ENCODE measurements at regions not wholly inside any gene's neighbourhood (a gene's known extent, or its start where the extent isn't known, plus 50 kb on each side); places are given as distances from the start of the nearest gene placed in this dataset.

DNA sequence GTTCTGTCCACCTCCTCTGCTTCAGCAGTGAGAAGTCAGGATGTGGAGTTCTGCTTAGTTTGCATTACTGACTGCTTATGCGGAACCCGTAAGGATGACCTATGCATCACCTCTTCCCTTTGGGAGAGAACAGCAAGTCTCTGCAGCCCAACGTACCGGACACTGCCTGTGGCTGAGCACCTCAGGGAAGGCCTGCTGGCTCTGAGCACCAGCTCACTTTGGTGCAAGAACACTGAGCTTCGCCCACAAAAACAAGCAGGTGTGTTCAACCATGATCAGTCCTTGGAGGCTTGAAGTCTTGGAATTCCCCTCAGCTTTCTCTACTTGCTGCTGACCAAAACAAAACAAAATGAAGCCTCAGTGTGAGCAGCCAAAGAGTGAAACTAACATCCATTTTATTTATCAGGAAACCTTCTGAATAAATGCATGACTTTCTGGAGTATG, 52.7 kb upstream of the NCK2 start:
- Histone ChIP-seq H3K4me3 (ENCODE audit: low read length) (no peak overlapping the region), H3K4me1 (ENCODE audit: control insufficient read depth, insufficient read depth, low read length) (no peaks in the 10 kb centered on the region), H3K9me3 (ENCODE audit: control insufficient read depth, low read length) (no peaks in the 10 kb centered on the region), H3K9ac (ENCODE audit: low read length) (no peak overlapping the region), H3K36me3 (ENCODE audit: control insufficient read depth, insufficient read depth, low read length, severe bottlenecking) (no peaks in the 10 kb centered on the region), H3K27me3 (replicated peaks; ENCODE audit: control insufficient read depth, insufficient read depth, low read length) (peaks cover 7% of the 10 kb centered on the region)
- no peak for DNase-seq (ENCODE audit: low read depth)

DNA sequence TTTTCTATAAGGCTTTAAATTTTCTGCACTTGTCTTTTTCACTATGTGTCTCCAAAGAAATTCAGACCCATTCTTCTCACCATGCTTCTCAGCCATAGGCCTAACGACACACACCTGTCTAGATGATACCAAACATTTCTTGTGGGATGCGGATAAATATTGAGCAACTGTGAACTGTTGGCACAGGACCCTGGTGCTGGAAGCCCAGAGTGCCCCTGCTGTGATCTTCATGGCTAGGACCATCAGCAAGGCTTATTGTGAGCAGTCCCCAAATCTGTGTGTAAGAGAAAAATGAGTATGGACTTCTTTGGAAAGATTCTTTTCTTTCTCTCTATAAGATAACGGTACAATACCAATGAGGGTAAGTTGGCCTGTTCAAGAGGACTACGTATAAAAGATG, 54.1 kb upstream of the NCK2 start:
- no peaks in the 10 kb centered on the region for H3K36me3 ChIP-seq (ENCODE audit: control insufficient read depth, insufficient read depth, low read length, severe bottlenecking)
- H3K4me3 ChIP-seq (ENCODE audit: low read length): no peak overlapping the region
- H3K9me3 ChIP-seq (ENCODE audit: control insufficient read depth, low read length): no peaks in the 10 kb centered on the region
- no peaks in the 10 kb centered on the region for H3K27me3 ChIP-seq (replicated peaks; ENCODE audit: control insufficient read depth, insufficient read depth, low read length)
- no peak overlapping the region for H3K9ac ChIP-seq (ENCODE audit: low read length)
- H3K4me1 ChIP-seq (ENCODE audit: control insufficient read depth, insufficient read depth, low read length): no peaks in the 10 kb centered on the region
- no peak for DNase-seq (ENCODE audit: low read depth)

DNA sequence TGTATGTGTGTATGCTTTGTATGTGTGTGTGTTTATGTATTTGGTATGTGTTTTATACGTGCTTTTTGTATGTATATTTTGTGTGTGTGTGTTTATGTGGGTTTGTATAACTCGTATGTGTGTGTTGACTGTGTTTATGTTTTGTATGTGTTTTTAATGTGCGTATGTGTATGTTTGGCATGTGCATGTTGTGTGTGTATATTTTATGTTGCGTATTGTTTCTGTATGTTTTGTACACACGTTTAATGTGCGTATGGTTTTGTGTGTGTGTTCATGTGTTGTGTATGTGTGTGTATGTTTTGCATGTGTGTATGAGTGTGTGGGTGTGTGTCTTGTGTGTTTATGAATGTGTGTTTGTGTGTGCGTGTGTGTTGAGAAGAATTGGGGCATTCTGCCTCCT, 55.2 kb upstream of the NCK2 start:
- no peaks in the 10 kb centered on the region for H3K27me3 ChIP-seq (replicated peaks; ENCODE audit: control insufficient read depth, insufficient read depth, low read length)
- H3K4me3 ChIP-seq (ENCODE audit: low read length): no peak overlapping the region
- DNase-seq (ENCODE audit: low read depth): no peak
- no peaks in the 10 kb centered on the region for H3K36me3 ChIP-seq (ENCODE audit: control insufficient read depth, insufficient read depth, low read length, severe bottlenecking)
- H3K9ac ChIP-seq (ENCODE audit: low read length): no peak overlapping the region
- no peaks in the 10 kb centered on the region for H3K9me3 ChIP-seq (ENCODE audit: control insufficient read depth, low read length)
- no peaks in the 10 kb centered on the region for H3K4me1 ChIP-seq (ENCODE audit: control insufficient read depth, insufficient read depth, low read length)

DNA sequence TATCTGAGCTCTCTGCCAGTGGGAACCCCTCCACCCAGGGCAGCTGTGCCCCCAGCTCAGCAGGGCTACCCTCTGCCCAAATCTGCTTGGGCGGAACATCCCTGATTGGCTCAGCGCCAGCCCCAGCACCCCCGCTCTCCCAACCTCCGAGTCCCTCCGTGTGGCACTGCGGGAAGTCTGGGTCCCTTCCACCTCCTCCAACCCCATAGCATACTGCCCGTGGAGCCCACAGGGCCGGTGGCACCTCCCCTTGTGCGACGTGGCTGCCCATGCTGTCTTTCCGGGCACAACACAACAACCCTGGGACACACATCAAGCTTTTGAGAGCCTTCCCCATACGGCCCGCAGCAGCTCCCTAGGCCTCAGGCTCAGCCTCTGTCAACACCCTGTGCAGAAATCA, 55.8 kb upstream of the NCK2 start:
- no peaks in the 10 kb centered on the region for H3K9me3 ChIP-seq (ENCODE audit: control insufficient read depth, low read length)
- no peaks in the 10 kb centered on the region for H3K36me3 ChIP-seq (ENCODE audit: control insufficient read depth, insufficient read depth, low read length, severe bottlenecking)
- H3K27me3 ChIP-seq (replicated peaks; ENCODE audit: control insufficient read depth, insufficient read depth, low read length): no peaks in the 10 kb centered on the region
- DNase-seq (ENCODE audit: low read depth): no peak
- no peak overlapping the region for H3K4me3 ChIP-seq (ENCODE audit: low read length)
- no peaks in the 10 kb centered on the region for H3K4me1 ChIP-seq (ENCODE audit: control insufficient read depth, insufficient read depth, low read length)
- H3K9ac ChIP-seq (ENCODE audit: low read length): no peak overlapping the region

DNA sequence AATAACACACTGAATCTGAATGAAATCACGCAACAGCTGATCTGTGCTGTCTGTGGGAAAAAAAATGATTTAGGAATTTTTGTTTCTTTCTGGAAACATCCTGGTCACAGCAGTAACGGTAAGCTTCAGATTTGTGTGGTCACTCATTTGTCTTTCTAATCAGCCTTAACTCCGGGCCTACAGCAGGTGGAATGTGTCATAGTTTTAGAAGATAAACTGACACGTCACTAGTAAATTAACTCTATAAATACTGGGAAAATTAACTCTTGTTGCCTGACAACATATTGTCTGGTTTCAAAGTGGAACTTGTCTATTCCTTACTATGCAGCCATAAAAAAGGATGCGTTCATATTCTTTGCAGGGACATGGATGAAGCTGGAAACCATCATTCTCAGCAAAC, 58.1 kb upstream of the NCK2 start:
- no peaks in the 10 kb centered on the region for H3K9me3 ChIP-seq (ENCODE audit: control insufficient read depth, low read length)
- H3K9ac ChIP-seq (ENCODE audit: low read length): no peak overlapping the region
- no peaks in the 10 kb centered on the region for H3K36me3 ChIP-seq (ENCODE audit: control insufficient read depth, insufficient read depth, low read length, severe bottlenecking)
- DNase-seq (ENCODE audit: low read depth): no peak
- H3K4me1 ChIP-seq (ENCODE audit: control insufficient read depth, insufficient read depth, low read length): peaks cover 9% of the 10 kb centered on the region
- no peaks in the 10 kb centered on the region for H3K27me3 ChIP-seq (replicated peaks; ENCODE audit: control insufficient read depth, insufficient read depth, low read length)
- H3K4me3 ChIP-seq (ENCODE audit: low read length): no peak overlapping the region

DNA sequence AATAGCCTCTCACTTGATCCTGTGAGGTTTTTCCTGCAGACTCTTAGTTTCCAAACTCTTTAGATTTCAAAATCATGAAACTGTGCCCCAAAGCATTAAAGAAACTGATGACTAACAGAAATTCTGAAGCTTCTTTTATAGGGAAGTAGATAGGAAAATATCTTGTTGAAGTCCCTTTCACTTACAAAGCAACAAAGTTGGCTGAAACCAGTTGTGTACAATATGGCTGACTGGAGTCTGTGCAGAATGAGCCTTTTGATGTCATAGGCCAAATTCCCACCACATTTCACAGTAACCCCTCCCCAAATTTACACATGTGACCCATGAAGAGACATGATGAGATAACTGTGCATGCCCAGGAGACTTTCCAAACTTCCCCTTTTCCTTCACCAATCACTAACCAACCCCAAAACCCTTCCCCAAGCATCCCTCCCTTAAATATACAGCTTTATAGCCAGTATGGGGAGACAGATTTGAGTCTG, 61.7 kb upstream of the NCK2 start:
- no peaks in the 10 kb centered on the region for H3K9me3 ChIP-seq (ENCODE audit: control insufficient read depth, low read length)
- no peaks in the 10 kb centered on the region for H3K36me3 ChIP-seq (ENCODE audit: control insufficient read depth, insufficient read depth, low read length, severe bottlenecking)
- peak; percentile 28 for DNase-seq (ENCODE audit: low read depth)
- H3K27me3 ChIP-seq (replicated peaks; ENCODE audit: control insufficient read depth, insufficient read depth, low read length): peaks cover 20% of the 10 kb centered on the region
- no peak overlapping the region for H3K9ac ChIP-seq (ENCODE audit: low read length)
- H3K4me1 ChIP-seq (ENCODE audit: control insufficient read depth, insufficient read depth, low read length): peaks cover 9% of the 10 kb centered on the region
- no peak overlapping the region for H3K4me3 ChIP-seq (ENCODE audit: low read length)

DNA sequence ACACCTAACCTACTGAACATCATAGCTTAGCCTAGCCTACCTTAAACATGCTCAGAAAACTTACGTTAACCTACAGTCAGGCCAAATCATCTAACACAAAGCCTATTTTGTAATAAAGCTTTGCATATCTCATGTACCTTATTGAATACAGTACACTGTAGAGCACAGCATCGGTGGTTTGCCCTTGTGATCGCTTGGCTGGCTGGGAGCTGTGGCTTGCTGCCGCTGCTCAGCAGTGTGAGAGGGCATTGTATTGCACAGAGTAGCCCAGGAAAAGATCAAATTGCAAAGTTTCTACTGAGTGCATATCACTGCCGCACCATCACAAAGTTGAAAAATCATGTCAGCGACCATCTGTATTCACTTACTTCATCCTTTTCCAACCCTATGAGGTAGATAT, 62.3 kb upstream of the NCK2 start:
- H3K36me3 ChIP-seq (ENCODE audit: control insufficient read depth, insufficient read depth, low read length, severe bottlenecking): no peaks in the 10 kb centered on the region
- peaks cover 9% of the 10 kb centered on the region for H3K4me1 ChIP-seq (ENCODE audit: control insufficient read depth, insufficient read depth, low read length)
- peaks cover 25% of the 10 kb centered on the region for H3K27me3 ChIP-seq (replicated peaks; ENCODE audit: control insufficient read depth, insufficient read depth, low read length)
- H3K4me3 ChIP-seq (ENCODE audit: low read length): no peak overlapping the region
- DNase-seq (ENCODE audit: low read depth): peak; percentile 39
- H3K9ac ChIP-seq (ENCODE audit: low read length): no peak overlapping the region
- H3K9me3 ChIP-seq (ENCODE audit: control insufficient read depth, low read length): no peaks in the 10 kb centered on the region

DNA sequence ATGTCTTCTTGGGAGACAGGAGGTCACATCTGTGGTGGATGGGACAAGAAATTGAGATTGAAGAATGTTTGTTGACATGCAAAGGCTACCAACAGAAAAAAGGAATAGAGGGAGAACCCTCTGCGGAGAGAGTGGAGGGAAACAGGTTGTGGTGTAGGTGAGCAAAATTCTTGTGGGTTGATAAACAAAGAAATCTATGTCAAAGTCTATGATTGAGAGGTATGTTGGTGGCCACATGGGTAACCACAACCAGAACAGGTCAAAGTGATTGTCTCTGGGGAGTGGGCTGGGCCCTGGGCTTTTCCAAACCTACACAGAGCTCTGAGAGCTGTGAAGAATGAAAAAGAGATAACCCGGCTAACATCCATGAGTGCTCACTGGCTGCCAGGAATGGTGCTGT, 62.8 kb upstream of the NCK2 start:
- DNase-seq (ENCODE audit: low read depth): no peak
- no peak overlapping the region for H3K4me3 ChIP-seq (ENCODE audit: low read length)
- no peak overlapping the region for H3K9ac ChIP-seq (ENCODE audit: low read length)

DNA sequence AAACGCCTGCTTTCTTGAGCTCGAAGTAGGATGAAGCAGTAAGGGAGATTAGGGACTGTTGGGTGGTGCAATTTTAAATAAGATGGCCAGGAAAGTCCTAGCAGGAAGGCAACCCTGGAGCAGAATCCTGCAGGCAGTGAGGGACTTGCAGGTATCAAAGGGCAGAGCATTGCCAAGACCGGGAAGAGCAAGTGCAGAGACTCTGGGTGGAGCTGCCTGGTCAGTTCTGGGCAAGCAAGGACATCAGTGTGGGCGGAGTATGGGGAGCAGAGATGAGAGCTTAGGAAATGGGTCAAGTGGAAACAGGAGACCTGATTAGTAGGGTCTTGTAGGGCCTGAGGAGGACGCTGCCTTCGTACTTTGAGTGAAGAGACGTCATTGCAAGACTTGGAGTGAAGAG, 64.4 kb upstream of the NCK2 start:
- Histone ChIP-seq H3K9me3 (ENCODE audit: control insufficient read depth, low read length) (no peaks in the 10 kb centered on the region), H3K4me1 (ENCODE audit: control insufficient read depth, insufficient read depth, low read length) (peaks cover 9% of the 10 kb centered on the region), H3K9ac (ENCODE audit: low read length) (no peak overlapping the region), H3K4me3 (ENCODE audit: low read length) (no peak overlapping the region), H3K36me3 (ENCODE audit: control insufficient read depth, insufficient read depth, low read length, severe bottlenecking) (no peaks in the 10 kb centered on the region), H3K27me3 (replicated peaks; ENCODE audit: control insufficient read depth, insufficient read depth, low read length) (peaks cover 35% of the 10 kb centered on the region)
- DNase-seq (ENCODE audit: low read depth): no peak

More for the DNA sequence above, 62.8 kb upstream of the NCK2 start:
- Histone ChIP-seq H3K9me3 (ENCODE audit: control insufficient read depth, low read length) (no peaks in the 10 kb centered on the region), H3K4me1 (ENCODE audit: control insufficient read depth, insufficient read depth, low read length) (peaks cover 9% of the 10 kb centered on the region), H3K27me3 (replicated peaks; ENCODE audit: control insufficient read depth, insufficient read depth, low read length) (peaks cover 25% of the 10 kb centered on the region), H3K36me3 (ENCODE audit: control insufficient read depth, insufficient read depth, low read length, severe bottlenecking) (no peaks in the 10 kb centered on the region)

DNA sequence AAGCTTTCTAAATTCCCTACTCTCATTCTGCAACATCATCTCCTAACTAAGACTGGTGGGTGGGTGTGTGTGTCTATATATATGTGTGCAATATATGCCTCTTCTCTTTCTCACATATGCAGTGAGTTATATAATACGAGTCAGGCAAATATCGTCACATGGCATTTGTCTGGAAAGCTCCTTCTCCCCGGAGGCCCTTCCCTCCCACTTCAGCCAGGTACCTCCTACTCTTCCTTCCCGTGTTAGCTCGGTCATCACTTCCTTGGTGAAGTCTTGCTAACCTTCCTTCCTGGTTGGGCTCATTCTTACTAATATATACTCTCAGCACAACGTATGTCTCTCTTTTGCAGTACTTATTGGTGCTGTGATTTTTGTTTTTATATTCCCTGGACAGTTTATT, 66.4 kb upstream of the NCK2 start:
- H3K27me3 ChIP-seq (replicated peaks; ENCODE audit: control insufficient read depth, insufficient read depth, low read length): peaks cover 36% of the 10 kb centered on the region
- H3K4me3 ChIP-seq (ENCODE audit: low read length): no peak overlapping the region
- H3K9me3 ChIP-seq (ENCODE audit: control insufficient read depth, low read length): no peaks in the 10 kb centered on the region
- H3K4me1 ChIP-seq (ENCODE audit: control insufficient read depth, insufficient read depth, low read length): peaks cover 9% of the 10 kb centered on the region
- no peak for DNase-seq (ENCODE audit: low read depth)
- no peaks in the 10 kb centered on the region for H3K36me3 ChIP-seq (ENCODE audit: control insufficient read depth, insufficient read depth, low read length, severe bottlenecking)
- no peak overlapping the region for H3K9ac ChIP-seq (ENCODE audit: low read length)

DNA sequence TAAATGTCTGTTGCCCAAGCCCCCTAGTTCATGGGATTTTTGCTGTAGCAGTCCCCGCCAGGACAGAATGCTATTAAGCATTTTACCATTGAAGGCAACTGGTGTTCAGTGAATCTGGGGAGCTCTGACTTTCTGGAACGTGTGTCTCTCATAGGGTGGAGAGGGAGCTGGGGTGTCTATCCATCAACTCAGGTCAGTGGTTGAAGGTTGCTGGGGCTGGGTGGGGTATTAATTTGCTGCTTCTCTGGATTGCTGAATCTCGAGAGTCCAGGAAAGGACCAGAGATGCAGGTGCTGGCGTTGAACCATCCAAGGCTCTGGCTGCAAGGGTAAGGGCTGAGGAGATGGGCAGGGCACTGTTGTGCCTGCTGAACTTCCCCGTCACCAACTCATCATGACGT, 66.8 kb upstream of the NCK2 start:
- no peak for DNase-seq (ENCODE audit: low read depth)
- H3K36me3 ChIP-seq (ENCODE audit: control insufficient read depth, insufficient read depth, low read length, severe bottlenecking): no peaks in the 10 kb centered on the region
- H3K9me3 ChIP-seq (ENCODE audit: control insufficient read depth, low read length): no peaks in the 10 kb centered on the region
- H3K9ac ChIP-seq (ENCODE audit: low read length): no peak overlapping the region
- H3K4me3 ChIP-seq (ENCODE audit: low read length): no peak overlapping the region
- H3K27me3 ChIP-seq (replicated peaks; ENCODE audit: control insufficient read depth, insufficient read depth, low read length): peaks cover 36% of the 10 kb centered on the region
- peaks cover 9% of the 10 kb centered on the region for H3K4me1 ChIP-seq (ENCODE audit: control insufficient read depth, insufficient read depth, low read length)

DNA sequence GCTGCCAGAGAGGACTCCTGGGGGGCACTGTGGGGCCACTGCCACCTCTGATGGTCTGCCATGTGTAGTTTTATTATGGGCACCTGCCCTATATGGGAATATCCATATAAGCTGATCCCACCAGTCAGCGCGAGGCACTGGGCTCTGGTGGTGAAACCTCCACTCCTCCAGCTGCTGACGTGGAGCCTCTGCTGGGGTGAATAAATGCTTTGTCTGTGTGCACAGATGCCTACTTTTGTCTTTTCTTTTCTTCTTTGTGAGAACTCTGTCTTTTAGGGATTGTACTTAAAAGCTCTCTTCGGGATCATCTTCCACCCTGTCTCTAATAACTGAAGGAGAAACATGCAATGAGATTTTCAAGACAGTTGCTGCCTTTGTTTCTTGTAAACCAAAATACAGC, 68.9 kb upstream of the NCK2 start:
- H3K4me3 ChIP-seq (ENCODE audit: low read length): no peak overlapping the region
- no peaks in the 10 kb centered on the region for H3K4me1 ChIP-seq (ENCODE audit: control insufficient read depth, insufficient read depth, low read length)
- H3K36me3 ChIP-seq (ENCODE audit: control insufficient read depth, insufficient read depth, low read length, severe bottlenecking): no peaks in the 10 kb centered on the region
- peaks cover 30% of the 10 kb centered on the region for H3K27me3 ChIP-seq (replicated peaks; ENCODE audit: control insufficient read depth, insufficient read depth, low read length)
- DNase-seq (ENCODE audit: low read depth): no peak
- H3K9ac ChIP-seq (ENCODE audit: low read length): no peak overlapping the region
- peaks cover 3% of the 10 kb centered on the region for H3K9me3 ChIP-seq (ENCODE audit: control insufficient read depth, low read length)
